ENCODE measurements at regions not wholly inside any gene's neighbourhood (a gene's known extent, or its start where the extent isn't known, plus 50 kb on each side); places are given as distances from the start of the nearest gene placed in this dataset.

DNA sequence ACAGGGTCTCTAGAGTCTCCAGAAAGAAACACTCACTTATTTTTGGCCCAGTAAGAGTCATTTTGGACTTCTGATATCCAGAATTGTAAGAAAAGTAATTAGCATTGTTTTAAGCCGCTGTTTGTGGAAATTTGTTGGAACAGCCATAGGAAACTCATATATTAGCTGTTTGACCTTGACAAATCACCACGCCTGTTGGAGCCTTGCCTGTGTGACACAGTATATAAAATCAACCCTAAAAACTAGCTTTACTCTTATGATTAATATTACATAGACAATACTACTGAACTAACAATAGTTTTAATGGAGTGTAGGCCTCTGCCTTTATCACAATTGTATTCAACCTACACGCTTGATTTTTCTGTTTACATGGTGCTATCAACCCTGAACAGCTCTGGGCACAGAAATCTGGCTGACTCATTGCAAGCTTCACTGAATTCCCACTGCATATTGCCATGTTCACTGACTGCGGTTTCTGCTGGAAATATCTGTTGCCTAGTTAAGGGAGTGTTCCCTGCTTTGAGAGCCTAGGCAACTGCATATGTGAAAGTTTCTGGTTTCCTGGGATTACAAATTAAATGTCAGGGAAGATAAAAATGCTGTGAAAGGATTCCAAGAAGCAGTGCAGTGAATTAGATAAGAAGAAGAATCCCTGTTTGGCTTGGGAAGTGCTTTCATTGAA, 419.5 kb upstream of the DEPDC1 start:
- TF ChIP-seq, protein P1, sequence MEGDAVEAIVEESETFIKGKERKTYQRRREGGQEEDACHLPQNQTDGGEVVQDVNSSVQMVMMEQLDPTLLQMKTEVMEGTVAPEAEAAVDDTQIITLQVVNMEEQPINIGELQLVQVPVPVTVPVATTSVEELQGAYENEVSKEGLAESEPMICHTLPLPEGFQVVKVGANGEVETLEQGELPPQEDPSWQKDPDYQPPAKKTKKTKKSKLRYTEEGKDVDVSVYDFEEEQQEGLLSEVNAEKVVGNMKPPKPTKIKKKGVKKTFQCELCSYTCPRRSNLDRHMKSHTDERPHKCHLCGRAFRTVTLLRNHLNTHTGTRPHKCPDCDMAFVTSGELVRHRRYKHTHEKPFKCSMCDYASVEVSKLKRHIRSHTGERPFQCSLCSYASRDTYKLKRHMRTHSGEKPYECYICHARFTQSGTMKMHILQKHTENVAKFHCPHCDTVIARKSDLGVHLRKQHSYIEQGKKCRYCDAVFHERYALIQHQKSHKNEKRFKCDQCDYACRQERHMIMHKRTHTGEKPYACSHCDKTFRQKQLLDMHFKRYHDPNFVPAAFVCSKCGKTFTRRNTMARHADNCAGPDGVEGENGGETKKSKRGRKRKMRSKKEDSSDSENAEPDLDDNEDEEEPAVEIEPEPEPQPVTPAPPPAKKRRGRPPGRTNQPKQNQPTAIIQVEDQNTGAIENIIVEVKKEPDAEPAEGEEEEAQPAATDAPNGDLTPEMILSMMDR (IDR thresholded peaks at IDR 0.05): no peak
- TF ChIP-seq POLR2A (IDR thresholded peaks at IDR 0.05): no peak
